ENCODE measurements at regions not wholly inside any gene's neighbourhood (a gene's known extent, or its start where the extent isn't known, plus 50 kb on each side); places are given as distances from the start of the nearest gene placed in this dataset.

DNA sequence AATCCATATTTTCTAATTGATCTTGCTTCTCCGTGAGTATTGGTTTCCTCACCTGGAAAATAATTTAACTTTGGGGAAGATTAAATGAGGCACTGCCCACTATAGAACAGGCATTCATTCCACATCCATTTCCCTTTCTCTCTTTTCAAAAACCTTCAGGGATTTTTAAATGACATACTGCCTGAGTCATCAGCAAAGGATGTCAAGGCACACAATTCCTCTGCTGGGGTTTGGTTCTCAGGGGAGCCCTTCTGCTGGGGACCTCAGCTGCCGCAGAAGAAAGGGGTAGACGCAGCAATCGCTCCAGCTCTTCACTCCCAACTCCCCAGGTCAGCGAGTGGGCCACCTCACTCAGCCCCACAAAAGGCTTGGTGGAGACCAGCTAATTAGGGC is 90.7 kb upstream of the BACH2 start:
- no peak for DNase-seq (ENCODE audit: low read depth, low spot score)
- no peaks in the 10 kb centered on the region for H3K4me1 ChIP-seq (ENCODE audit: control insufficient read depth, extremely low read depth, insufficient read depth, low read length)
- H3K9me1 ChIP-seq (replicated peaks; ENCODE audit: control insufficient read depth, extremely low read depth, insufficient read depth, low read length) = no peaks in the 10 kb centered on the region
- ChIA-PET POLR2A (no interaction called here), CTCF (interaction anchor here (0.9 to 2.0 kb wide), 2 partner anchors 92 to 447 kb away, joined by 3 to 8 read pairs; no protein-coding TSS in a partner anchor)
- no peak overlapping the region for H2AFZ ChIP-seq (ENCODE audit: low read depth, low read length)
- no peak for FAIRE-seq
- BruUV-seq (replicated peaks) = no TSS peak
- H3K27me3 ChIP-seq (ENCODE audit: control insufficient read depth in 2 of 2, insufficient read depth in 2 of 2, low read length in 2 of 2) = peaks cover 16 to 28% of the 10 kb centered on the region in 2 experiments
- H3K4me2 ChIP-seq (ENCODE audit: insufficient read depth, low read length) = no peak overlapping the region
- no peak overlapping the region for H3K4me3 ChIP-seq (replicated peaks in 1 of 3; ENCODE audit: insufficient read depth in 1 of 3, low read depth in 1 of 3, low read length in 3 of 3)
- TF ChIP-seq MYC (IDR thresholded peaks at IDR 0.05; ENCODE audit: low read depth, low read length) (no peak), POLR2A (IDR thresholded peaks at IDR 0.05; ENCODE audit: low read depth, low read length) (no peak)
- TF ChIP-seq, protein P1, sequence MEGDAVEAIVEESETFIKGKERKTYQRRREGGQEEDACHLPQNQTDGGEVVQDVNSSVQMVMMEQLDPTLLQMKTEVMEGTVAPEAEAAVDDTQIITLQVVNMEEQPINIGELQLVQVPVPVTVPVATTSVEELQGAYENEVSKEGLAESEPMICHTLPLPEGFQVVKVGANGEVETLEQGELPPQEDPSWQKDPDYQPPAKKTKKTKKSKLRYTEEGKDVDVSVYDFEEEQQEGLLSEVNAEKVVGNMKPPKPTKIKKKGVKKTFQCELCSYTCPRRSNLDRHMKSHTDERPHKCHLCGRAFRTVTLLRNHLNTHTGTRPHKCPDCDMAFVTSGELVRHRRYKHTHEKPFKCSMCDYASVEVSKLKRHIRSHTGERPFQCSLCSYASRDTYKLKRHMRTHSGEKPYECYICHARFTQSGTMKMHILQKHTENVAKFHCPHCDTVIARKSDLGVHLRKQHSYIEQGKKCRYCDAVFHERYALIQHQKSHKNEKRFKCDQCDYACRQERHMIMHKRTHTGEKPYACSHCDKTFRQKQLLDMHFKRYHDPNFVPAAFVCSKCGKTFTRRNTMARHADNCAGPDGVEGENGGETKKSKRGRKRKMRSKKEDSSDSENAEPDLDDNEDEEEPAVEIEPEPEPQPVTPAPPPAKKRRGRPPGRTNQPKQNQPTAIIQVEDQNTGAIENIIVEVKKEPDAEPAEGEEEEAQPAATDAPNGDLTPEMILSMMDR (IDR thresholded peaks at IDR 0.05; ENCODE audit: extremely low read depth in 1 of 2, insufficient read depth in 1 of 2, low read depth in 1 of 2, low read length in 2 of 2) = no peak
- H3K9ac ChIP-seq (replicated peaks; ENCODE audit: extremely low read depth, insufficient read depth, low read length) = no peak overlapping the region
- dilution Hi-C loops (cut with MboI; ENCODE audit: extremely low pct_ligation_motif_present, low sequenced_read_pairs) = no loop called here
- no peaks in the 10 kb centered on the region for H3K36me3 ChIP-seq (ENCODE audit: control insufficient read depth in 2 of 2, extremely low read depth in 1 of 2, insufficient read depth in 2 of 2, low read length in 2 of 2)
- intact Hi-C loops (cut with micrococcal nuclease) = no loop called here
- no peaks in the 10 kb centered on the region for H3K9me3 ChIP-seq (replicated peaks; ENCODE audit: control insufficient read depth, insufficient read depth, low read length)
- H3K79me2 ChIP-seq (ENCODE audit: control insufficient read depth, insufficient read depth, low read length) = no peaks in the 10 kb centered on the region
- no peaks in the 10 kb centered on the region for H4K20me1 ChIP-seq (replicated peaks; ENCODE audit: control insufficient read depth, extremely low read depth, insufficient read depth, low read length)
- no peak overlapping the region for H3K27ac ChIP-seq (ENCODE audit: insufficient read depth, low read depth, low read length)

GRCh38 chr6:90386399-90387382 is 90.0 kb upstream of the BACH2 start:
- DNase-seq (ENCODE audit: low read depth, low spot score) (no peak), FAIRE-seq (no peak)
- H3K9me1 ChIP-seq (replicated peaks; ENCODE audit: control insufficient read depth, extremely low read depth, insufficient read depth, low read length) = no peaks in the 10 kb centered on the region
- TF ChIP-seq JUN (IDR thresholded peaks at IDR 0.05; ENCODE audit: borderline replicate concordance, insufficient read depth, insufficient read length, low read depth) = no peak
- no peak for TF ChIP-seq FOS (IDR thresholded peaks at IDR 0.05; ENCODE audit: borderline replicate concordance, insufficient read depth, low read length)
- no peak for TF ChIP-seq POLR2AphosphoS5 (IDR thresholded peaks at IDR 0.05; ENCODE audit: insufficient read depth, low read depth, low read length)
- TF ChIP-seq, protein P1 (IDR thresholded peaks at IDR 0.05; ENCODE audit: extremely low read depth in 1 of 2, insufficient read depth in 1 of 2, low read depth in 1 of 2, low read length in 2 of 2) = no peak
- TF ChIP-seq, protein P2, sequence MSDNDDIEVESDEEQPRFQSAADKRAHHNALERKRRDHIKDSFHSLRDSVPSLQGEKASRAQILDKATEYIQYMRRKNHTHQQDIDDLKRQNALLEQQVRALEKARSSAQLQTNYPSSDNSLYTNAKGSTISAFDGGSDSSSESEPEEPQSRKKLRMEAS (IDR thresholded peaks at IDR 0.05; ENCODE audit: insufficient read depth, insufficient read length) = no peak
- no peak for TF ChIP-seq POLR2A (IDR thresholded peaks at IDR 0.05; ENCODE audit: low read depth, low read length)
- no peak for TF ChIP-seq GATA2 (IDR thresholded peaks at IDR 0.05; ENCODE audit: insufficient read depth, insufficient read length, low read depth, low read length)
- no peak for TF ChIP-seq MYC (IDR thresholded peaks at IDR 0.05; ENCODE audit: low read depth, low read length)
- TF ChIP-seq EZH2 (IDR thresholded peaks at IDR 0.05; ENCODE audit: borderline replicate concordance, low read depth, low read length, severe bottlenecking) = no peak
- H3K36me3 ChIP-seq (ENCODE audit: control insufficient read depth in 2 of 2, extremely low read depth in 1 of 2, insufficient read depth in 2 of 2, low read length in 2 of 2) = no peaks in the 10 kb centered on the region
- no peak overlapping the region for H2AFZ ChIP-seq (ENCODE audit: low read depth, low read length)
- BruUV-seq (replicated peaks) = no TSS peak
- no peak overlapping the region for H3K4me3 ChIP-seq (replicated peaks in 1 of 3; ENCODE audit: insufficient read depth in 1 of 3, low read depth in 1 of 3, low read length in 3 of 3)
- H3K4me1 ChIP-seq (ENCODE audit: control insufficient read depth, extremely low read depth, insufficient read depth, low read length) = no peaks in the 10 kb centered on the region
- dilution Hi-C loops (cut with MboI; ENCODE audit: extremely low pct_ligation_motif_present, low sequenced_read_pairs) = no loop called here
- H3K4me2 ChIP-seq (ENCODE audit: insufficient read depth, low read length) = no peak overlapping the region
- H4K20me1 ChIP-seq (replicated peaks; ENCODE audit: control insufficient read depth, extremely low read depth, insufficient read depth, low read length) = no peaks in the 10 kb centered on the region
- CTCF ChIA-PET = interaction anchor here (0.9 to 2.0 kb wide), 3 partner anchors 15 to 446 kb away, joined by 3 to 8 read pairs (median 4); no protein-coding TSS in a partner anchor
- H3K9ac ChIP-seq (replicated peaks; ENCODE audit: extremely low read depth, insufficient read depth, low read length) = no peak overlapping the region
- no peak overlapping the region for H3K27ac ChIP-seq (ENCODE audit: insufficient read depth, low read depth, low read length)
- H3K79me2 ChIP-seq (ENCODE audit: control insufficient read depth, insufficient read depth, low read length) = no peaks in the 10 kb centered on the region
- H3K27me3 ChIP-seq (ENCODE audit: control insufficient read depth in 2 of 2, insufficient read depth in 2 of 2, low read length in 2 of 2) = peaks cover 19 to 32% of the 10 kb centered on the region in 2 experiments
- intact Hi-C loops (cut with micrococcal nuclease) = no loop called here
- POLR2A ChIA-PET = no interaction called here
- no peaks in the 10 kb centered on the region for H3K9me3 ChIP-seq (replicated peaks; ENCODE audit: control insufficient read depth, insufficient read depth, low read length)

Data from endothelial cell of umbilical vein (primary cell).